Heart left ventricle (tissue), 16 donors: ENCODE measurements at regions not wholly inside any gene's neighbourhood (a gene's known extent, or its start where the extent isn't known, plus 50 kb on each side); places are given as distances from the start of the nearest gene placed in this dataset.

Source experiments
- ATAC-seq, 4 donors: fragments of 200-7000 bp; cut with Tn5 transposase; one replicate each; pipeline ENCODE4 v1.9.1; 2020 to 2022; ENCODE audit warnings: moderate library complexity in 4 of 4, mild to moderate bottlenecking in 3 of 4, moderate number of reproducible peaks in 1 of 4
- DNase-seq, 5 donors: peaks; one replicate each; pipeline ENCODE4 v3.0.0-alpha.2; 2020
- H3K27ac ChIP-seq, 12 donors: fragments of 200-600 bp; sonication (generic) in 4 of 12; one replicate each; pipeline versions ENCODE4 v1.5.0 to v1.8.0; 2016 to 2022; ENCODE audit warnings: mild to moderate bottlenecking in 2 of 12
- H3K27me3 ChIP-seq, 9 donors: fragments of 200-600 bp; sonication (generic) in 2 of 9; one replicate each; pipeline versions ENCODE4 v1.5.1 to v1.8.0; 2016 to 2022; ENCODE audit warnings: mild to moderate bottlenecking in 3 of 9
- H3K36me3 ChIP-seq, 9 donors: fragments of 200-600 bp; sonication (generic) in 2 of 9; one replicate each; pipeline versions ENCODE4 v1.5.0 to v1.8.0; 2018 to 2022; ENCODE audit warnings: mild to moderate bottlenecking in 2 of 9
- H3K4me1 ChIP-seq, 12 donors: fragments of 200-600 bp; sonication (generic) in 4 of 12; one replicate each; pipeline versions ENCODE4 v1.5.0 to v1.8.0; 2016 to 2022; ENCODE audit warnings: mild to moderate bottlenecking in 3 of 12
- H3K4me3 ChIP-seq, 12 donors: fragments of 200-600 bp; sonication (generic) in 4 of 12; one replicate each; pipeline versions ENCODE4 v1.5.0 to v1.8.0; 2017 to 2022; ENCODE audit warnings: mild to moderate bottlenecking in 9 of 12, moderate library complexity in 4 of 12
- H3K9me3 ChIP-seq, 12 donors: fragments of 200-600 bp; sonication (generic) in 4 of 12; one replicate each; pipeline versions ENCODE4 v1.5.0 to v1.8.0; 2016 to 2022; ENCODE audit warnings: mild to moderate bottlenecking in 1 of 12
- CTCF ChIP-seq, 12 donors: fragments of 200-600 bp; sonication (generic) in 4 of 12; IDR thresholded peaks; one replicate each; pipeline versions ENCODE4 v1.5.0 to v1.8.0; 2018 to 2022; ENCODE audit warnings: antibody characterized with exemption in 12 of 12, mild to moderate bottlenecking in 5 of 12
- POLR2A ChIP-seq, 2 donors: fragments of 450-650 bp; IDR thresholded peaks; one replicate each; pipeline ENCODE4 v1.6.1; 2017; ENCODE audit warnings: antibody characterized with exemption in 2 of 2, mild to moderate bottlenecking in 2 of 2, moderate library complexity in 2 of 2
- WGBS, 4 donors: extraction: QIAGEN DNeasy Blood & Tissue Kit in 2 of 4; methylation state at CpG; one replicate each; pipeline versions ENCODE4 v1.1.5 to v1.1.7; 2013 to 2018; 5-methylcytosine and 5-hydroxymethylcytosine counted together
- intact Hi-C, 10 donors: fragments of 100-400 bp; cut with DNase I; formaldehyde crosslinking; loops; one replicate each; pipeline versions ENCODE4 v1.11.1 to v1.14.2; 2022
- donor health status: ischemic (EF 13 %, LVEDD 7.1; RV severe dilation, severe dysfunction).
- donor health status: healthy with polysubstance abuse.
- donor health status: DM: no; HTN: yes; CAD: no.
- donor health status: DM: no; HTN: no; CAD: no.
- donor health status: ischemic (EF 25% LVEDD 6.9; RV normal size, moderate dysfunction).
- donor health status: ischemic (EF 25% LVEDD 5.7; RV mildly dilated, moderate dysfunction).
- donor health status: healthy.
- donor health status: DM: yes; HTN: yes; CAD: no.
- donor health status: ischemic (EF 35%, LVEDD 5.7; RV mildly dilated, moderate dysfunction).
- donor health status: nonischemic (EF 11% LVEDD 7.7; RV severe dilation, severe dysfunction).
- donor health status: DM: yes; HTN: yes; CAD: no.
- donor health status: PGD.
- donor health status: ischemic (EF 29% LVEDD 5.4; RV normal size, mild dysfunction).
- donor health status: nonischemic (EF 23%, LVEDD 6.1; RV moderate dilation, normal function).

- 73 to 80% (median 75%) methylated on average over 9 of the region's 9 CpGs for WGBS, 4 donors
- intact Hi-C loops = loop anchor here in 3 of 10 donors (5.0 to 10.0 kb wide), 3 partner anchors 91 to 242 kb away; partner anchors contain the start of gene KLF3 (in 1 of the 3)
- Histone ChIP-seq H3K4me3 (no peak overlapping the region), H3K4me1 (peaks cover 0 to 42% (median 29%) of the 10 kb centered on the region in 12 donors), H3K27ac (no peak overlapping the region), H3K9me3 (no peaks in the 10 kb centered on the region), H3K36me3 (no peaks in the 10 kb centered on the region), H3K27me3 (no peaks in the 10 kb centered on the region)
- ATAC-seq (no peak), DNase-seq (no peak)
- no peak for TF ChIP-seq CTCF (IDR thresholded peaks at IDR 0.05)
- TF ChIP-seq POLR2A (IDR thresholded peaks at IDR 0.05) = no peak
Measured at GRCh38 chr4:38563707-38564495, 100.1 kb upstream of the KLF3 start.

- Histone ChIP-seq H3K27me3 (no peaks in the 10 kb centered on the region), H3K36me3 (no peaks in the 10 kb centered on the region), H3K4me3 (no peak overlapping the region), H3K9me3 (peaks cover 0 to 6% (median 0%) of the 10 kb centered on the region in 12 donors), H3K27ac (peak overlapping the region in 9 of 12 donors; percentile 4 to 59 (median 30)), H3K4me1 (peaks cover 0 to 42% (median 29%) of the 10 kb centered on the region in 12 donors)
- no peak for TF ChIP-seq CTCF (IDR thresholded peaks at IDR 0.05)
- no peak for TF ChIP-seq POLR2A (IDR thresholded peaks at IDR 0.05)
- peak in 4 of 5 donors; percentile 25 to 67 (median 38) for DNase-seq
- intact Hi-C loops = loop anchor here in 2 of 10 donors (10.0 kb wide), 2 partner anchors 89 to 99 kb away; partner anchors contain the start of gene KLF3 (in 1 of the 2)
- peak in 2 of 4 donors; percentile 39 to 53 for ATAC-seq
- 50 to 62% (median 57%) methylated on average over 12 of the region's 12 CpGs for WGBS, 4 donors
Measured at GRCh38 chr4:38565271-38566199, 98.5 kb upstream of the KLF3 start.

GRCh38 chr4:38566806-38567398, 97.1 kb upstream of the KLF3 start:
- 81 to 98% (median 94%) methylated on average over 4 of the region's 4 CpGs for WGBS, 4 donors
- no peak for DNase-seq
- Histone ChIP-seq H3K4me1 (peaks cover 0 to 42% (median 28%) of the 10 kb centered on the region in 12 donors), H3K4me3 (no peak overlapping the region), H3K27ac (no peak overlapping the region), H3K36me3 (no peaks in the 10 kb centered on the region), H3K27me3 (no peaks in the 10 kb centered on the region), H3K9me3 (peaks cover 0 to 6% (median 0%) of the 10 kb centered on the region in 12 donors)
- no peak for ATAC-seq
- intact Hi-C loops = loop anchor here in 2 of 10 donors (10.0 kb wide), 2 partner anchors 88 to 98 kb away; partner anchors contain the start of gene KLF3 (in 1 of the 2)
- TF ChIP-seq CTCF (IDR thresholded peaks at IDR 0.05) = no peak
- TF ChIP-seq POLR2A (IDR thresholded peaks at IDR 0.05) = no peak
